ENCODE measurements at regions not wholly inside any gene's neighbourhood (a gene's known extent, or its start where the extent isn't known, plus 50 kb on each side); places are given as distances from the start of the nearest gene placed in this dataset.

DNA sequence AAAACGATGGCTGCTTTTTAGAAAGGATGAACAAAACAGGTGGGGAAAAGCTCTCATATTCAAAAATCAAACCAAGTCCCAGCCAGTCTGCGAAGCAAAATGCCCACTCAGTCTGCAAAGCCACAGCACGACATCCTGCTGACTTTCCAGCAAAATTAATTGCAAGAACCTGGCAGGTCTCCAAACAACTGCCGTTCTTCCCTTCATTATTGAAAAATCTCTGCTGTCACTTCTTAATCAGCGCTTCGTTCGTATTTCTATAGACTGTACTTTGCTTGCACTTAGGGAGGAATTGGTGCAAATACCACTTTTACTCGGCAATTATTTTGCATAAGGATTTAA is 222.4 kb downstream of the CBLN4 start:
- peaks cover 25% of the 10 kb centered on the region for H3K9me3 Mint-ChIP-seq (ENCODE audit: unreplicated experiment)

DNA sequence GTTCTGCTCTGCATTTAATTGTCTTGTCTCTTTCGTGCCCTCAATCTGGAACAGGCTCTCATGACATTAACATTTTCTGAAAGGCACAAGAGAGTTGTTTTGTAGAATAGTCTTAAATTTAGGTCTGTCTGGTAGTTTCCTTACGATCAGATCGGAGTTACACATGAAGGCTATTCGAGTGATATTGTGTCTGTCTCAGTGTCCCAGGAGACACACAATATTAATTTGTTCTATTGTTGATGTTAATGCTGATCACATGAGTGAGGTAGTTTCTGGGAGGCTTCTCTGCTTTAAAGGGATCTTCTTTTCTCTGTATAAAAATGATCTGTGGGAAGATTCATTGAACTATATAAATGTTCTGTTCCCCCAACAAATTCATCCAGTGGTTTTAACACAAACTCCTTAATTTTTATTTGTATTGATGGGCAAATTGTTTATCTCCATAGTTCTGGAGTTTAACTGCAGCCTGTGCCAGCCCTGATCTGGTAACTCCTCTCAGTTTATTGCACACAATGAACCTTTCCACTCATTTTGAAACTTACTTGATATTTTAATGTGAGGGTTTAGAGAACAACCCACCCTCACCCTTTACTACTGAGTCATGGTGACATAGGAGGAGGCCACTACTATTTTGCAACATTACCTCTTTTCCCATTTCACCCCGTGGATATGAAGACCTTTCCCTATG is 223.0 kb downstream of the CBLN4 start:
- peaks cover 8% of the 10 kb centered on the region for H3K36me3 Mint-ChIP-seq (ENCODE audit: low read depth, unreplicated experiment)
- DNase-seq (ENCODE audit: low spot score), result no peak
- peaks cover 25% of the 10 kb centered on the region for H3K9me3 Mint-ChIP-seq (ENCODE audit: unreplicated experiment)
- TF ChIP-seq, protein P1, sequence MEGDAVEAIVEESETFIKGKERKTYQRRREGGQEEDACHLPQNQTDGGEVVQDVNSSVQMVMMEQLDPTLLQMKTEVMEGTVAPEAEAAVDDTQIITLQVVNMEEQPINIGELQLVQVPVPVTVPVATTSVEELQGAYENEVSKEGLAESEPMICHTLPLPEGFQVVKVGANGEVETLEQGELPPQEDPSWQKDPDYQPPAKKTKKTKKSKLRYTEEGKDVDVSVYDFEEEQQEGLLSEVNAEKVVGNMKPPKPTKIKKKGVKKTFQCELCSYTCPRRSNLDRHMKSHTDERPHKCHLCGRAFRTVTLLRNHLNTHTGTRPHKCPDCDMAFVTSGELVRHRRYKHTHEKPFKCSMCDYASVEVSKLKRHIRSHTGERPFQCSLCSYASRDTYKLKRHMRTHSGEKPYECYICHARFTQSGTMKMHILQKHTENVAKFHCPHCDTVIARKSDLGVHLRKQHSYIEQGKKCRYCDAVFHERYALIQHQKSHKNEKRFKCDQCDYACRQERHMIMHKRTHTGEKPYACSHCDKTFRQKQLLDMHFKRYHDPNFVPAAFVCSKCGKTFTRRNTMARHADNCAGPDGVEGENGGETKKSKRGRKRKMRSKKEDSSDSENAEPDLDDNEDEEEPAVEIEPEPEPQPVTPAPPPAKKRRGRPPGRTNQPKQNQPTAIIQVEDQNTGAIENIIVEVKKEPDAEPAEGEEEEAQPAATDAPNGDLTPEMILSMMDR (IDR thresholded peaks at IDR 0.05; ENCODE audit: unreplicated experiment), result no peak
- H3K27ac Mint-ChIP-seq (ENCODE audit: unreplicated experiment), result no peak overlapping the region
- H3K27me3 Mint-ChIP-seq (ENCODE audit: unreplicated experiment), result no peaks in the 10 kb centered on the region
- no peak overlapping the region for H3K4me3 Mint-ChIP-seq (ENCODE audit: unreplicated experiment)
- no peaks in the 10 kb centered on the region for H3K4me1 Mint-ChIP-seq (ENCODE audit: unreplicated experiment)

More for the DNA sequence above, 222.4 kb downstream of the CBLN4 start:
- H3K4me1 Mint-ChIP-seq (ENCODE audit: unreplicated experiment), result no peaks in the 10 kb centered on the region
- no peaks in the 10 kb centered on the region for H3K27me3 Mint-ChIP-seq (ENCODE audit: unreplicated experiment)
- TF ChIP-seq, protein P1 (IDR thresholded peaks at IDR 0.05; ENCODE audit: unreplicated experiment), result no peak
- no peak overlapping the region for H3K4me3 Mint-ChIP-seq (ENCODE audit: unreplicated experiment)
- no peak for DNase-seq (ENCODE audit: low spot score)
- H3K27ac Mint-ChIP-seq (ENCODE audit: unreplicated experiment), result no peak overlapping the region
- H3K36me3 Mint-ChIP-seq (ENCODE audit: low read depth, unreplicated experiment), result peaks cover 8% of the 10 kb centered on the region

DNA sequence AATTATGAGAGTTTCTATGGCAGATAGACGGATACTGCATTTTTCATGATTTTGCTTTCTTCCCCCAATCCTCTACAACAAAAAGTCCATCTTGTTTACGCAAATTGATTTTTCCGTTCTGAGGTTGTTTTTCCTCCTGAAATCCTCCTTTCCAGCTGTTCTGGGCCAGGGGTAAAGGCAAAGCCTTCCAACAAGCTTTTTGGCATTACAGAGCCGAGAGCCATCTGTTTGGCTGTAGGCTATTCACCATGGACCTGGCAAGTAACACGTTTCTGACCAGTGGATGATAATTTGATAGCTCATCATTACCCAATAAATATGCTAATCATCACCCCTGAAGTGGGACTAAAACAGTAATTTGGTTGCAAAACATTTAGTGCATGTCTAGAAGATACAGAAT is 226.5 kb downstream of the CBLN4 start:
- Mint-ChIP-seq H3K36me3 (ENCODE audit: low read depth, unreplicated experiment) (no peaks in the 10 kb centered on the region), H3K4me3 (ENCODE audit: unreplicated experiment) (no peak overlapping the region), H3K27ac (ENCODE audit: unreplicated experiment) (no peak overlapping the region), H3K4me1 (ENCODE audit: unreplicated experiment) (no peaks in the 10 kb centered on the region), H3K27me3 (ENCODE audit: unreplicated experiment) (peaks cover 2% of the 10 kb centered on the region), H3K9me3 (ENCODE audit: unreplicated experiment) (peaks cover 13% of the 10 kb centered on the region)
- no peak for DNase-seq (ENCODE audit: low spot score)
- TF ChIP-seq, protein P1 (IDR thresholded peaks at IDR 0.05; ENCODE audit: unreplicated experiment), result no peak

DNA sequence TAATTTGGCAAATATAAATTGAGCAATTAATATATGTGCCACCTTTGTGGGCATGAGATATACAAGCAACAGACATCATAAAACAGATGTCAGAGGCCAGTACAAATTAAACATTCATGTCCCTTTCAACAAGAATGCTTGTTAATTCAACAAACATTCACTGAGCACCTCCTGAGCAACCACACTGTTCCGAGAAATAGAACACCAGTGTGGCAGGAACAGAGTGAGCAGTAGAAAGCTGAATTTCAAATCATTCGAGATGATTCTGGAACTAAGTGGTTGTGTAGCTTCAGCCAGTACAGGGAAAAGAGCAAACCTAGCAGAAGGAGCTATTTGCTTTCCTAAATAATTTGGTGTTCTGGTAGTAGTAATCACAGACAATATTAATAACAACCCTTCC is 227.7 kb downstream of the CBLN4 start:
- no peak for DNase-seq (ENCODE audit: low spot score)
- H3K27ac Mint-ChIP-seq (ENCODE audit: unreplicated experiment), result no peak overlapping the region
- H3K4me1 Mint-ChIP-seq (ENCODE audit: unreplicated experiment), result no peaks in the 10 kb centered on the region
- no peak overlapping the region for H3K4me3 Mint-ChIP-seq (ENCODE audit: unreplicated experiment)
- peaks cover 13% of the 10 kb centered on the region for H3K9me3 Mint-ChIP-seq (ENCODE audit: unreplicated experiment)
- H3K36me3 Mint-ChIP-seq (ENCODE audit: low read depth, unreplicated experiment), result no peaks in the 10 kb centered on the region
- TF ChIP-seq, protein P1 (IDR thresholded peaks at IDR 0.05; ENCODE audit: unreplicated experiment), result no peak
- peaks cover 2% of the 10 kb centered on the region for H3K27me3 Mint-ChIP-seq (ENCODE audit: unreplicated experiment)

DNA sequence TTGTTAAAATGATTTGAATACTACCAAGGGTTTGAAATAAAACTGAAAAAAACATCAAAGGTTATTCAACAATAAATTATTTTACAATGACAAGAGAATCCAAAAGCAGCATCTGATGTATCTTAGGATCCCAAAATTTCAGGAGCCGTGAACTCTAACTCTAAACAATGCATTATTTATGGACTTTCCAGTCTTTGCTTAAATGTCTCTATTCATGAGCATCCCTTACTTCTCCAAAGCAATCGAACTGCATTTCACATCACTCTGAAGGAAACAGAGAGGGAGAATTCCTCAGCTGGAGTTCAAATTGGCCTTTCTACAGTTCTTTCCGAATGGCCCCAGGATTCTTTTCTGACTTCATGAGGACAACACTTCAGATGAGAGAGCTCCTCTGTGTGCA is 229.1 kb downstream of the CBLN4 start:
- H3K9me3 Mint-ChIP-seq (ENCODE audit: unreplicated experiment), result peaks cover 13% of the 10 kb centered on the region
- no peak overlapping the region for H3K27ac Mint-ChIP-seq (ENCODE audit: unreplicated experiment)
- no peak for DNase-seq (ENCODE audit: low spot score)
- no peaks in the 10 kb centered on the region for H3K36me3 Mint-ChIP-seq (ENCODE audit: low read depth, unreplicated experiment)
- no peak overlapping the region for H3K4me3 Mint-ChIP-seq (ENCODE audit: unreplicated experiment)
- TF ChIP-seq, protein P1 (IDR thresholded peaks at IDR 0.05; ENCODE audit: unreplicated experiment), result no peak
- no peaks in the 10 kb centered on the region for H3K4me1 Mint-ChIP-seq (ENCODE audit: unreplicated experiment)
- peaks cover 2% of the 10 kb centered on the region for H3K27me3 Mint-ChIP-seq (ENCODE audit: unreplicated experiment)

Data from endothelial cell (in vitro differentiated cells).